GM18907 (cell line): ENCODE measurements at regions not wholly inside any gene's neighbourhood (a gene's known extent, or its start where the extent isn't known, plus 50 kb on each side); places are given as distances from the start of the nearest gene placed in this dataset.

ENCODE experiments used
- ATAC-seq: cut with Tn5 transposase; IDR thresholded peaks from one replicate; pipeline ENCODE4 v1.9.1; 2021; ENCODE audit warnings: mild to moderate bottlenecking, moderate library complexity; ENCODE audit not compliant: unreplicated experiment

- no peak for ATAC-seq
Measured at GRCh38 chr20:19889011-19889953, 127.9 kb upstream of the NAA20 start.

- no peak for ATAC-seq
Measured at GRCh38 chr20:19890445-19891051, 126.6 kb upstream of the NAA20 start.

- no peak for ATAC-seq
Measured at GRCh38 chr20:19893356-19893755, 123.8 kb upstream of the NAA20 start.

- ATAC-seq = no peak
Measured at GRCh38 chr20:19895761-19896160, 121.4 kb upstream of the NAA20 start.

GRCh38 chr20:19897891-19898290 lies 119.3 kb upstream of the NAA20 start:
- ATAC-seq = no peak

GRCh38 chr20:19901226-19901625 lies 115.9 kb upstream of the NAA20 start:
- no peak for ATAC-seq

GRCh38 chr20:19903168-19903811 lies 113.9 kb upstream of the NAA20 start:
- ATAC-seq = no peak

- no peak for ATAC-seq
Measured at GRCh38 chr20:19907326-19908056, 109.7 kb upstream of the NAA20 start.

- no peak for ATAC-seq
Measured at GRCh38 chr20:19908576-19908975, 108.6 kb upstream of the NAA20 start.

GRCh38 chr20:19909725-19910124 lies 107.4 kb upstream of the NAA20 start:
- ATAC-seq = no peak

- ATAC-seq = no peak
Measured at GRCh38 chr20:19911810-19912382, 105.3 kb upstream of the NAA20 start.

- no peak for ATAC-seq
Measured at GRCh38 chr20:19913349-19913748, 103.8 kb upstream of the NAA20 start.

GRCh38 chr20:19913927-19914614 lies 103.1 kb upstream of the NAA20 start:
- ATAC-seq = no peak

GRCh38 chr20:19915111-19915798 lies 101.9 kb upstream of the NAA20 start:
- ATAC-seq = no peak

GRCh38 chr20:19916531-19917485 lies 100.4 kb upstream of the NAA20 start:
- ATAC-seq = no peak

GRCh38 chr20:19918965-19919329 lies 98.2 kb upstream of the NAA20 start:
- ATAC-seq = no peak

GRCh38 chr20:19920381-19921138 lies 96.6 kb upstream of the NAA20 start:
- no peak for ATAC-seq

GRCh38 chr20:19921284-19921793 lies 95.8 kb upstream of the NAA20 start:
- ATAC-seq = no peak
